ENCODE measurements at regions not wholly inside any gene's neighbourhood (a gene's known extent, or its start where the extent isn't known, plus 50 kb on each side); places are given as distances from the start of the nearest gene placed in this dataset.

DNA sequence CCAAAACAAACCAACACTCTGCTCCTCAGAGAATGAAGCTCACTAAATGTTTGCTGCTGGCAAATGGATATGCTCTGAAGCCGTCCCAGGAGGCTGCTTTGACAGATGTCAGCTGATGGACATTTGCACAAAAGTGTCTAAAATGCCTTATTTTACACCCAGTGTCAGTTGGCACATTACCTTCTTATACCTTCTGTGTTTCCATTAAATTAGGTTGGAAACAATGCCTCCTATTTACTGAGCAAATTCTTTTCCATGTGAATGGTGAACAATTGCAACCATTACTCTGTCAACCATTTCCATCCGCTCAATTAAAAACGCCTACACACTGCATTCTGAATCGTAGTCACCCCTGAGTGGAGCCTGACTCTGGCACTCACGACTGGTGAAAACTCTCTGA, 1679.9 kb upstream of the FLRT2 start:
- TF ChIP-seq, protein P1, sequence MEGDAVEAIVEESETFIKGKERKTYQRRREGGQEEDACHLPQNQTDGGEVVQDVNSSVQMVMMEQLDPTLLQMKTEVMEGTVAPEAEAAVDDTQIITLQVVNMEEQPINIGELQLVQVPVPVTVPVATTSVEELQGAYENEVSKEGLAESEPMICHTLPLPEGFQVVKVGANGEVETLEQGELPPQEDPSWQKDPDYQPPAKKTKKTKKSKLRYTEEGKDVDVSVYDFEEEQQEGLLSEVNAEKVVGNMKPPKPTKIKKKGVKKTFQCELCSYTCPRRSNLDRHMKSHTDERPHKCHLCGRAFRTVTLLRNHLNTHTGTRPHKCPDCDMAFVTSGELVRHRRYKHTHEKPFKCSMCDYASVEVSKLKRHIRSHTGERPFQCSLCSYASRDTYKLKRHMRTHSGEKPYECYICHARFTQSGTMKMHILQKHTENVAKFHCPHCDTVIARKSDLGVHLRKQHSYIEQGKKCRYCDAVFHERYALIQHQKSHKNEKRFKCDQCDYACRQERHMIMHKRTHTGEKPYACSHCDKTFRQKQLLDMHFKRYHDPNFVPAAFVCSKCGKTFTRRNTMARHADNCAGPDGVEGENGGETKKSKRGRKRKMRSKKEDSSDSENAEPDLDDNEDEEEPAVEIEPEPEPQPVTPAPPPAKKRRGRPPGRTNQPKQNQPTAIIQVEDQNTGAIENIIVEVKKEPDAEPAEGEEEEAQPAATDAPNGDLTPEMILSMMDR (IDR thresholded peaks at IDR 0.05): no peak
- TF ChIP-seq POLR2AphosphoS5 (IDR thresholded peaks at IDR 0.05) (no peak), POLR2A (IDR thresholded peaks at IDR 0.05) (no peak), EP300 (IDR thresholded peaks at IDR 0.05) (no peak)
